Esophagus squamous epithelium (tissue), 5 donors: ENCODE measurements at regions not wholly inside any gene's neighbourhood (a gene's known extent, or its start where the extent isn't known, plus 50 kb on each side); places are given as distances from the start of the nearest gene placed in this dataset.
"Not testable (repeated sequence)": the region's sequence is repeated elsewhere in the genome, so short reads cannot be mapped to it uniquely, and the experiment has no call there.

ENCODE experiments used
- DNase-seq: peaks from one replicate; lab custom pipeline; 2025; lab: John Stamatoyannopoulos, UW
- H3K27ac ChIP-seq, 4 donors: fragments of 200-600 bp; sonication (generic); one replicate each; pipeline ENCODE4 v1.5.1; 2016 to 2019; ENCODE audit warnings: mild to moderate bottlenecking in 1 of 4
- H3K27me3 ChIP-seq, 4 donors: fragments of 200-600 bp; sonication (generic); 1 replicate in 3 of 4; 2 replicates in 1 of 4; pipeline versions ENCODE4 v1.5.1 to v1.6.0; 2017 to 2021; ENCODE audit warnings: antibody characterized with exemption in 1 of 4
- H3K36me3 ChIP-seq, 3 donors: fragments of 200-600 bp; sonication (generic); one replicate each; pipeline ENCODE4 v1.5.1; 2016 to 2019
- H3K4me1 ChIP-seq, 3 donors: fragments of 200-600 bp; sonication (generic); one replicate each; pipeline ENCODE4 v1.5.1; 2017 to 2019
- H3K4me3 ChIP-seq, 4 donors: fragments of 200-600 bp; sonication (generic); 1 replicate in 3 of 4; 2 replicates in 1 of 4; pipeline ENCODE4 v1.5.1; 2016 to 2019; ENCODE audit warnings: mild to moderate bottlenecking in 2 of 4, moderate library complexity in 1 of 4
- H3K9me3 ChIP-seq, 3 donors: fragments of 200-600 bp; sonication (generic); one replicate each; pipeline ENCODE4 v1.5.1; 2016 to 2019
- CTCF ChIP-seq, 6 experiments: fragments of 450-650 bp in 4 of 6; fragments of 200-600 bp in 2 of 6; sonication (generic) in 2 of 6; IDR thresholded peaks; one replicate each; pipeline ENCODE4 v1.5.1; 2016 to 2019; ENCODE audit warnings: antibody characterized with exemption in 6 of 6, mild to moderate bottlenecking in 4 of 6, moderate library complexity in 4 of 6
- POLR2A ChIP-seq, 4 donors: fragments of 450-650 bp; IDR thresholded peaks; one replicate each; pipeline ENCODE4 v1.6.1; 2017; ENCODE audit warnings: antibody characterized with exemption in 4 of 4, mild to moderate bottlenecking in 4 of 4, moderate library complexity in 3 of 4
- WGBS, 2 donors: methylation state at CpG; one replicate each; pipeline ENCODE4 v1.1.5; 2018; 5-methylcytosine and 5-hydroxymethylcytosine counted together
- intact Hi-C: fragments of 100-400 bp; cut with DNase I; formaldehyde crosslinking; loops from one replicate; pipeline ENCODE4 v1.15.0; 2022
- donor health status: DM: yes; HTN: yes; CAD: no.

- WGBS, 2 donors: 69 to 72% methylated on average over 3 of the region's 3 CpGs
Observed at GRCh38 chr2:194465641-194466040, 1191.4 kb upstream of the SLC39A10 start.

DNA sequence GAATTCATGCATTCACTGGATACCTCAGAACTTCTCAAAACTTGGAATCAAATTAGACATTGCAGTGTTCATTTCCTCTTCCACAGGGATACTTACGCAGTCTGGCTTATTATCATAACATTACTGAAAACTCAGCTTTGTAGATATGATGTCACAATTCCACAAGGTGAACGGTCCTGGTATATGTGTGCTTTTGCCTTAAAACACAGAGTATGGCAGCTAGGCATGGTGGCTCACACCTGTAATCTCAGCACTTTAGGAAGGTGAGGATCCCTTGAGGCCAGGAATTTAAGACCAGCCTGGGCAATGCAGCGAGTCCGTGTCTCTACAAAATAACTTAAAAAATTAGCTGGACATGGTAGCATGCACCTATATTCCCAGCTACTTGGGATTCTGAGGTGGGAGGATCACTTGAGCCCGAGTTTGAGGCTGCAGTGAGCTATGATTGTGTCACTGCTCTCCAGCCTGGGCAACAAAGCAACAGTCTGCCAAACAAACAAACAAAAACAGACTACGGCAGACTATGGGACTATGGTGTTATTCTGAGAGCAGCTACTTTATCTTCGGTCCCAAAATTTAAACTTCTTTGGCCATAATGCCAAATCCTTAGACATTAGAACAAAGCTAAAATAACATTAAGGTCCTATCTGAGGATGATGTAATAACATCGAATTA lies 1191.9 kb upstream of the SLC39A10 start:
- no peak for DNase-seq
- TF ChIP-seq POLR2A (IDR thresholded peaks at IDR 0.05): no peak
- no peak for TF ChIP-seq CTCF (IDR thresholded peaks at IDR 0.05)
- Histone ChIP-seq H3K27me3 (no peaks in the 10 kb centered on the region), H3K4me1 (no peaks in the 10 kb centered on the region), H3K27ac (no peak overlapping the region), H3K36me3 (no peaks in the 10 kb centered on the region), H3K9me3 (no peaks in the 10 kb centered on the region), H3K4me3 (no peak overlapping the region)
- intact Hi-C loops: no loop called here
- 68 to 73% methylated on average over 7 to 8 of the region's 8 CpGs for WGBS, 2 donors

More at GRCh38 chr2:194465641-194466040, 1191.4 kb upstream of the SLC39A10 start:
- Histone ChIP-seq H3K27ac (no peak overlapping the region), H3K4me3 (no peak overlapping the region), H3K27me3 (no peaks in the 10 kb centered on the region), H3K36me3 (no peaks in the 10 kb centered on the region), H3K4me1 (no peaks in the 10 kb centered on the region), H3K9me3 (no peaks in the 10 kb centered on the region)
- TF ChIP-seq CTCF (IDR thresholded peaks at IDR 0.05): no peak
- intact Hi-C loops: no loop called here
- DNase-seq: no peak

DNA sequence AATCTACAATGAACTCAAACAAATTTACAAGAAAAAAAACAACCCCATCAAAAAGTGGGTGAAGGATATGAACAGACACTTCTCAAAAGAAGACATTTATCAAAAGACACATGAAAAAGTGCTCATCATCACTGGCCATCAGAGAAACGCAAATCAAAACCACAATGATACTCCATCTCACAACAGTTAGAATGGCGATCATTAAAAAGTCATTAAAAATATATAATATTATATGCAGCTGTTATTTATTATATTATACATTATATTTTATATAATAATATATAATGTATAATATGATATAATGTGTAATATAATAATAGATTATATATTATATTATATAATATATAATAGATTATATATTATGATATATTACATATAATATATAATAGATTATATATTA lies 1194.1 kb upstream of the SLC39A10 start:
- intact Hi-C loops: not testable (repeated sequence)

DNA sequence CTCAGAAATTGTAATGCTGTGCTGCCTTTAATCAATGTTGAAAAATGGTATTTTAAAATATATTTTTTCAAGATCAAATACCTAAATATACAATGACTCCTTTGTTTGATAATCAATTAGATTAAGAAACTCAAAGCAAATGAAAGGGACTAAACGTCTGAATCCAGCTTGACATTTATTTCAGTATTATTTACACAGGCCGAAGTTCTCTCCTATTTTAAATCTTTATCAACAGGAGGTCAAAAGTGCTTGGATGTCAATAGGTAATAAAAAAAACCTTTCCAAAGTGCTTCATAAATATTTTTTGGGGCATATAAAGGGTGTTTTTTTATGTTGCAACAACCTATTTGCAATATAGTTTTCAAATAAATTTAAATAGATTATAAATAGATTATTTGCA lies 1201.7 kb upstream of the SLC39A10 start:
- no peak for DNase-seq
- Histone ChIP-seq H3K4me3 (no peak overlapping the region), H3K27ac (no peak overlapping the region), H3K27me3 (no peaks in the 10 kb centered on the region), H3K4me1 (no peaks in the 10 kb centered on the region), H3K36me3 (no peaks in the 10 kb centered on the region), H3K9me3 (no peaks in the 10 kb centered on the region)
- WGBS, 2 donors: 37 to 46% methylated on average over 2 of the region's 2 CpGs
- no peak for TF ChIP-seq POLR2A (IDR thresholded peaks at IDR 0.05)
- no peak for TF ChIP-seq CTCF (IDR thresholded peaks at IDR 0.05)
- intact Hi-C loops: no loop called here

More for the DNA sequence above, 1194.1 kb upstream of the SLC39A10 start:
- not testable (repeated sequence) for H3K36me3 ChIP-seq, H3K4me3 ChIP-seq, DNase-seq, H3K27me3 ChIP-seq, H3K9me3 ChIP-seq, H3K27ac ChIP-seq, H3K4me1 ChIP-seq
- 48% methylated on average over 2 of the region's 2 CpGs for WGBS, 2 donors

- Histone ChIP-seq H3K27me3 (no peaks in the 10 kb centered on the region), H3K36me3 (no peaks in the 10 kb centered on the region), H3K4me1 (no peaks in the 10 kb centered on the region), H3K27ac (no peak overlapping the region), H3K9me3 (no peaks in the 10 kb centered on the region), H3K4me3 (no peak overlapping the region)
- WGBS, 2 donors: 66 to 68% methylated on average over 5 of the region's 5 CpGs
- no peak for TF ChIP-seq CTCF (IDR thresholded peaks at IDR 0.05)
- no peak for DNase-seq
- intact Hi-C loops: no loop called here
Observed at GRCh38 chr2:194452504-194452903, 1204.5 kb upstream of the SLC39A10 start.

DNA sequence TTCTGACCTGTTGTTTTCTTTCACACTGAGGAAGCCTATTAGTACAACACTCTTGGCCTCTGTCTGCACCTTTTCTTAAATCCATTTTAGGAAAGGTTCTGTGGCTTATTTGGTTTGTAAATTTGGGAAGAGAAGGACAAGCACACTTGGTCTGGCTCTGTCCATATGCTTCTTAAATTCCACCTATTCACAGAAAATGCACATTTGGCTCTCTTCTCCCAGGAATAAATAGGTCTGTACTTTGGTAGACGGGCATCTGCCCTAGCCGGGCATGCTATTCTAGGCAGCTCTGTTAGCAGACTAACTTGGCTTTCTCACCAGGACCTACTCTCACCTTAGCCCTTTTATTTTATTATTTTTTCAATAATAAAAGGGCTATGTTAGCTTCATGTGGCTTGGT lies 1211.8 kb upstream of the SLC39A10 start:
- intact Hi-C loops: no loop called here
- TF ChIP-seq CTCF (IDR thresholded peaks at IDR 0.05) (no peak), POLR2A (IDR thresholded peaks at IDR 0.05) (no peak)
- H3K27me3 ChIP-seq: no peaks in the 10 kb centered on the region

More for the DNA sequence above, 1211.8 kb upstream of the SLC39A10 start:
- H3K27ac ChIP-seq: no peak overlapping the region
- no peak for DNase-seq
- H3K4me3 ChIP-seq: no peak overlapping the region
- 77 to 85% methylated on average over 2 of the region's 2 CpGs for WGBS, 2 donors
- H3K4me1 ChIP-seq: no peaks in the 10 kb centered on the region
- H3K36me3 ChIP-seq: no peaks in the 10 kb centered on the region
- no peaks in the 10 kb centered on the region for H3K9me3 ChIP-seq
